ENCODE measurements at regions not wholly inside any gene's neighbourhood (a gene's known extent, or its start where the extent isn't known, plus 50 kb on each side); places are given as distances from the start of the nearest gene placed in this dataset.

- TF ChIP-seq EZH2 (IDR thresholded peaks at IDR 0.05), result no peak
- TF ChIP-seq, protein P1, sequence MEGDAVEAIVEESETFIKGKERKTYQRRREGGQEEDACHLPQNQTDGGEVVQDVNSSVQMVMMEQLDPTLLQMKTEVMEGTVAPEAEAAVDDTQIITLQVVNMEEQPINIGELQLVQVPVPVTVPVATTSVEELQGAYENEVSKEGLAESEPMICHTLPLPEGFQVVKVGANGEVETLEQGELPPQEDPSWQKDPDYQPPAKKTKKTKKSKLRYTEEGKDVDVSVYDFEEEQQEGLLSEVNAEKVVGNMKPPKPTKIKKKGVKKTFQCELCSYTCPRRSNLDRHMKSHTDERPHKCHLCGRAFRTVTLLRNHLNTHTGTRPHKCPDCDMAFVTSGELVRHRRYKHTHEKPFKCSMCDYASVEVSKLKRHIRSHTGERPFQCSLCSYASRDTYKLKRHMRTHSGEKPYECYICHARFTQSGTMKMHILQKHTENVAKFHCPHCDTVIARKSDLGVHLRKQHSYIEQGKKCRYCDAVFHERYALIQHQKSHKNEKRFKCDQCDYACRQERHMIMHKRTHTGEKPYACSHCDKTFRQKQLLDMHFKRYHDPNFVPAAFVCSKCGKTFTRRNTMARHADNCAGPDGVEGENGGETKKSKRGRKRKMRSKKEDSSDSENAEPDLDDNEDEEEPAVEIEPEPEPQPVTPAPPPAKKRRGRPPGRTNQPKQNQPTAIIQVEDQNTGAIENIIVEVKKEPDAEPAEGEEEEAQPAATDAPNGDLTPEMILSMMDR (IDR thresholded peaks at IDR 0.05), result no peak
These were observed 54.9 kb upstream of the GPRC5B start for GRCh38 chr16:19939553-19939952.
